ENCODE measurements at regions not wholly inside any gene's neighbourhood (a gene's known extent, or its start where the extent isn't known, plus 50 kb on each side); places are given as distances from the start of the nearest gene placed in this dataset.
"Not testable (repeated sequence)": the region's sequence is repeated elsewhere in the genome, so short reads cannot be mapped to it uniquely, and the experiment has no call there.

- H3K4me2 ChIP-seq (ENCODE audit: low read length); H3K4me3 ChIP-seq (ENCODE audit: low read depth, low read length, poor library complexity, severe bottlenecking); CTCF ChIA-PET (ENCODE audit: unreplicated experiment); H3K79me2 ChIP-seq (ENCODE audit: insufficient read depth, low read depth, low read length); intact Hi-C loops (cut with micrococcal nuclease; ENCODE audit: unreplicated experiment); H3K4me1 ChIP-seq (ENCODE audit: insufficient read depth, low read length, poor library complexity, severe bottlenecking); H3K27ac ChIP-seq (ENCODE audit: low read depth, low read length, poor library complexity, severe bottlenecking); H4K20me1 ChIP-seq (ENCODE audit: insufficient read depth, low read length); H2AFZ ChIP-seq (ENCODE audit: low read length); H3K36me3 ChIP-seq (ENCODE audit: insufficient read depth, low read length); H3K9me2 ChIP-seq (ENCODE audit: insufficient read depth, low read length); BruUV-seq (replicated peaks); H3K9me3 ChIP-seq (ENCODE audit: low read length); POLR2A ChIA-PET; DNase-seq (ENCODE audit: low spot score): not testable (repeated sequence)
Observed at GRCh38 chr2:94652131-94652530, 219.1 kb upstream of the TEKT4 start.

DNA sequence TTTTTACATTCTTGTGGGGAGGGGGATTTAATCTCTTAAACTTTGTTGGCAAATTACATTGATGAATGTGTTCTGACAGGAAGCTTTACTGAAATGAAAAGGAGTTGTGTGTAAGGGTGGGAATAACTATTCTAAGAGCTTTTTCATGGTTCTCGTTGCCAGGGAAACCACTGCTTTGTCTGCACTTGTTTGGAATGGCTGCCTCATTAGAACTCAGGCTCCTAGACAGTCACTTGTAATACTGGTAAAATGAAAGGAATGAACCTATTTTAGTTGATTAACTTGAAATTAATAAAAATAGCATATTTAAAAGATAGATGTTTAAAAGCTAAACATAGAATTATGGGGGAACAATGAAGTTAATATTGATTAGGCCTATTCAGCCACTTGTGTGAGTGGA, 201.4 kb upstream of the TEKT4 start:
- H3K4me1 ChIP-seq (ENCODE audit: insufficient read depth, low read length, poor library complexity, severe bottlenecking); H3K27ac ChIP-seq (ENCODE audit: low read depth, low read length, poor library complexity, severe bottlenecking); H3K79me2 ChIP-seq (ENCODE audit: insufficient read depth, low read depth, low read length); CTCF ChIA-PET (ENCODE audit: unreplicated experiment); DNase-seq (ENCODE audit: low spot score); H3K4me3 ChIP-seq (ENCODE audit: low read depth, low read length, poor library complexity, severe bottlenecking); H4K20me1 ChIP-seq (ENCODE audit: insufficient read depth, low read length); H3K36me3 ChIP-seq (ENCODE audit: insufficient read depth, low read length); H2AFZ ChIP-seq (ENCODE audit: low read length); POLR2A ChIA-PET; H3K9me3 ChIP-seq (ENCODE audit: low read length); H3K4me2 ChIP-seq (ENCODE audit: low read length); BruUV-seq (replicated peaks); intact Hi-C loops (cut with micrococcal nuclease; ENCODE audit: unreplicated experiment); H3K9me2 ChIP-seq (ENCODE audit: insufficient read depth, low read length): not testable (repeated sequence)

DNA sequence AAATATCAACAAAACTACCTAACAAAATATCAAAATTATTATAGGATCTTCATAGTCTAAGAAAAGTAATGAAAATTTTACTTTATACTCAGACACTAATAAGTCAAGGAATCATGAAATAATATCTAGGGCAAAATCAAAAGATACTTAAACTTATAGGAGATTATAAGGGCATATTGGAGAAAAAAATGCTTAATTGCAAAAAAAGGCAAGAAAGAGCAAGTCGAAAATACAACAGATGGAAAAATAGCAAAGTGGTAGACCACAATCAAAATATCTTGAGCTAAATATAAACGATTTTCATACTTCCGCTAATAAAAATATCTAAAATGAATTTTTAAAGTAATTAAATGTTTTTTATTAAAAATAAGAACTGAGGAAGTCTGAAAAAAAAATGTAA, 177.0 kb upstream of the TEKT4 start:
- BruUV-seq (replicated peaks); H2AFZ ChIP-seq (ENCODE audit: low read length); DNase-seq (ENCODE audit: low spot score); POLR2A ChIA-PET; H4K20me1 ChIP-seq (ENCODE audit: insufficient read depth, low read length); intact Hi-C loops (cut with micrococcal nuclease; ENCODE audit: unreplicated experiment); H3K36me3 ChIP-seq (ENCODE audit: insufficient read depth, low read length); CTCF ChIA-PET (ENCODE audit: unreplicated experiment); H3K27ac ChIP-seq (ENCODE audit: low read depth, low read length, poor library complexity, severe bottlenecking); H3K4me3 ChIP-seq (ENCODE audit: low read depth, low read length, poor library complexity, severe bottlenecking); H3K9me3 ChIP-seq (ENCODE audit: low read length); H3K9me2 ChIP-seq (ENCODE audit: insufficient read depth, low read length); H3K79me2 ChIP-seq (ENCODE audit: insufficient read depth, low read depth, low read length); H3K4me1 ChIP-seq (ENCODE audit: insufficient read depth, low read length, poor library complexity, severe bottlenecking); H3K4me2 ChIP-seq (ENCODE audit: low read length): not testable (repeated sequence)

DNA sequence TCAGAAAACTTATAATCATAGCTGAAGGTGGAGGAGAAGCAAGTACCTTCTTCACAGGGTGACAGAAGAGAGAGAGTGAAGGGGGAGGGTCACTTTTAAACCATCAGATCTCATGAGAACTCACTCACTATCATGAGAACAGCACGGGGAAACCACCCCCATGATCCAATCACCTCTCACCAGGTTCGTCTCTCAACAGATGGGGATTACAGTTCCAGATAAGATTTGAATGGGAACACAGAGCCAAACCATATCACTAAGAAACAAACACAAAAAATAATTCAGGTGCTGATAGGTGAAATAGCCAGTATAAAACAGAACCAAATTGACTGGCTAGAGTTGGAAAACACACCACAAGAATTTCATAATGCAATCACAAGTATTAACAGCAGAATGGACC, 162.2 kb upstream of the TEKT4 start:
- CTCF ChIA-PET (ENCODE audit: unreplicated experiment); H3K4me2 ChIP-seq (ENCODE audit: low read length); POLR2A ChIA-PET; H3K4me1 ChIP-seq (ENCODE audit: insufficient read depth, low read length, poor library complexity, severe bottlenecking); H3K9me2 ChIP-seq (ENCODE audit: insufficient read depth, low read length); H3K36me3 ChIP-seq (ENCODE audit: insufficient read depth, low read length); H4K20me1 ChIP-seq (ENCODE audit: insufficient read depth, low read length); H3K27ac ChIP-seq (ENCODE audit: low read depth, low read length, poor library complexity, severe bottlenecking); H3K79me2 ChIP-seq (ENCODE audit: insufficient read depth, low read depth, low read length); H3K4me3 ChIP-seq (ENCODE audit: low read depth, low read length, poor library complexity, severe bottlenecking); DNase-seq (ENCODE audit: low spot score); BruUV-seq (replicated peaks); intact Hi-C loops (cut with micrococcal nuclease; ENCODE audit: unreplicated experiment); H3K9me3 ChIP-seq (ENCODE audit: low read length); H2AFZ ChIP-seq (ENCODE audit: low read length): not testable (repeated sequence)

DNA sequence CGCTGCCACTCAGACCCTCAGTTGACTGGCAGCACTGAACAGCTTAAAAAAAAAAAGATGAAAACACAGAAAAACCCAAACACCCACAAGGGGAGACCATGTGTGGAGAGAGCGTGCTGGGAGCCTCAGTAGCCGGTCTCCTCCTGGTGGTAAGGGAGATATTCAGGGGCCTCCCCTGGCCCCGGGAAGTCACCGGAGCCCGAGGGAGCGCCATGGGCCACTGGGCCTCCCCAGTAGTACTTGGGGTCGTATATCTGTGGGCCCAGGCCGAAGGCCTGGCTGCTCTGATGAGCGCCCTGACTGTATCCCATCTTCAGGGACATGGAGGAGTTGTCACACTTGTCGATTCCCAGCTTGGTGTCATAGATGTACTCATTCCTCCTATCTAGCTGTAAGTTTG, 145.7 kb upstream of the TEKT4 start:
- no peaks in the 10 kb centered on the region for H3K4me1 ChIP-seq (ENCODE audit: insufficient read depth, low read length, poor library complexity, severe bottlenecking)
- H3K9me2 ChIP-seq (ENCODE audit: insufficient read depth, low read length) = no peaks in the 10 kb centered on the region
- no peaks in the 10 kb centered on the region for H3K79me2 ChIP-seq (ENCODE audit: insufficient read depth, low read depth, low read length)
- BruUV-seq (replicated peaks) = no TSS peak
- no peaks in the 10 kb centered on the region for H3K36me3 ChIP-seq (ENCODE audit: insufficient read depth, low read length)
- TF ChIP-seq EZH2phosphoT487 (IDR thresholded peaks at IDR 0.05; ENCODE audit: borderline replicate concordance, low read depth, low read length) = no peak
- TF ChIP-seq, protein P1, sequence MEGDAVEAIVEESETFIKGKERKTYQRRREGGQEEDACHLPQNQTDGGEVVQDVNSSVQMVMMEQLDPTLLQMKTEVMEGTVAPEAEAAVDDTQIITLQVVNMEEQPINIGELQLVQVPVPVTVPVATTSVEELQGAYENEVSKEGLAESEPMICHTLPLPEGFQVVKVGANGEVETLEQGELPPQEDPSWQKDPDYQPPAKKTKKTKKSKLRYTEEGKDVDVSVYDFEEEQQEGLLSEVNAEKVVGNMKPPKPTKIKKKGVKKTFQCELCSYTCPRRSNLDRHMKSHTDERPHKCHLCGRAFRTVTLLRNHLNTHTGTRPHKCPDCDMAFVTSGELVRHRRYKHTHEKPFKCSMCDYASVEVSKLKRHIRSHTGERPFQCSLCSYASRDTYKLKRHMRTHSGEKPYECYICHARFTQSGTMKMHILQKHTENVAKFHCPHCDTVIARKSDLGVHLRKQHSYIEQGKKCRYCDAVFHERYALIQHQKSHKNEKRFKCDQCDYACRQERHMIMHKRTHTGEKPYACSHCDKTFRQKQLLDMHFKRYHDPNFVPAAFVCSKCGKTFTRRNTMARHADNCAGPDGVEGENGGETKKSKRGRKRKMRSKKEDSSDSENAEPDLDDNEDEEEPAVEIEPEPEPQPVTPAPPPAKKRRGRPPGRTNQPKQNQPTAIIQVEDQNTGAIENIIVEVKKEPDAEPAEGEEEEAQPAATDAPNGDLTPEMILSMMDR (conservative IDR thresholded peaks at IDR 0.05; ENCODE audit: low read length) = no peak
- no peaks in the 10 kb centered on the region for H4K20me1 ChIP-seq (ENCODE audit: insufficient read depth, low read length)
- H2AFZ ChIP-seq (ENCODE audit: low read length) = no peak overlapping the region
- no peak overlapping the region for H3K4me3 ChIP-seq (ENCODE audit: low read depth, low read length, poor library complexity, severe bottlenecking)
- no peak for DNase-seq (ENCODE audit: low spot score)
- no peak overlapping the region for H3K4me2 ChIP-seq (ENCODE audit: low read length)
- intact Hi-C loops (cut with micrococcal nuclease; ENCODE audit: unreplicated experiment) = no loop called here
- no peaks in the 10 kb centered on the region for H3K9me3 ChIP-seq (ENCODE audit: low read length)
- POLR2A ChIA-PET = no interaction called here
- H3K27ac ChIP-seq (ENCODE audit: low read depth, low read length, poor library complexity, severe bottlenecking) = no peak overlapping the region
- CTCF ChIA-PET (ENCODE audit: unreplicated experiment) = no interaction called here

- H3K9me2 ChIP-seq (ENCODE audit: insufficient read depth, low read length); BruUV-seq (replicated peaks); H3K4me1 ChIP-seq (ENCODE audit: insufficient read depth, low read length, poor library complexity, severe bottlenecking); DNase-seq (ENCODE audit: low spot score); H2AFZ ChIP-seq (ENCODE audit: low read length); H3K27ac ChIP-seq (ENCODE audit: low read depth, low read length, poor library complexity, severe bottlenecking); H4K20me1 ChIP-seq (ENCODE audit: insufficient read depth, low read length); H3K9me3 ChIP-seq (ENCODE audit: low read length); H3K36me3 ChIP-seq (ENCODE audit: insufficient read depth, low read length); POLR2A ChIA-PET; intact Hi-C loops (cut with micrococcal nuclease; ENCODE audit: unreplicated experiment); CTCF ChIA-PET (ENCODE audit: unreplicated experiment); H3K4me3 ChIP-seq (ENCODE audit: low read depth, low read length, poor library complexity, severe bottlenecking); H3K79me2 ChIP-seq (ENCODE audit: insufficient read depth, low read depth, low read length); H3K4me2 ChIP-seq (ENCODE audit: low read length): not testable (repeated sequence)
Observed at GRCh38 chr2:94735536-94735935, 135.7 kb upstream of the TEKT4 start.
